Activated CD4-positive, alpha-beta T cell treated with anti-CD3 and anti-CD28 coated beads, Interleukin-10, Interleukin-2, amounts not matched to agents 100 ng/mL and 50 ng/mL, durations not matched to agents 16 hours and 8 hours (primary cell): ENCODE measurements at regions not wholly inside any gene's neighbourhood (a gene's known extent, or its start where the extent isn't known, plus 50 kb on each side); places are given as distances from the start of the nearest gene placed in this dataset.

Experiments used
- DNase-seq: peaks from one replicate; pipeline ENCODE4 v3.0.0-alpha.2; 2020

GRCh38 chr11:109978895-109979294, 114.3 kb upstream of the ZC3H12C start:
- DNase-seq: no peak

GRCh38 chr11:109981031-109981636, 112.1 kb upstream of the ZC3H12C start:
- DNase-seq: no peak

- DNase-seq: no peak
These were observed 109.8 kb upstream of the ZC3H12C start for GRCh38 chr11:109983358-109983757.

DNA sequence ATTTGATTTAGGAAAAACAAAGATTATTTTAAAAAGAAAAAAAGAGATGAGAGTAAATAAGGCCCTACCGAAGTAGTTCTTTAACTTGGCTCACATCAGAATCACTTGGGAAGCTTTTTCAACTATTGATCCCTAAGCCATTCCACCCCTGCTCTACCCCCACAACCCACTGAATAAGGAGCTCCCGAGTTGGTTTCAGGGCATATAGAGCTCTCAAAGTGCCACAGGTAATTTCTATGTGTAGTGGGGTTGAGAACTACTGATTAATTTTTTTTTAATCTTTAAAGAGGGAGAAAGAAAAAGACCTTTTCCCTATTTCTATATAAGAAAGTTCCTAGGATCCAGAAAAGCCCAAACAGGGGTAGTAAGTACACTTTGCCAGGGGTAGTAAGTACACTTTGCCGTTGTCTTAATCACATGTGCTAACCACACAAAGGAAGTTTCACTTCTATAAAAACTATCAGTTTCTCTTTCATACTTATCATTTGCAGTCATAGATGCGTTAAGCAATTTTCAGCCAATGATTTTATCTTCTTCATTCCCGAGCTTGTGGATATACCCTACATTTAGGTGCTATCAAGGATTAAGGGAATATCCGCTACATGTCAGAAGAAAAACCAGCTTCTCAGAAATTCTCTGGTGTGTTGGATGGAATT, 108.4 kb upstream of the ZC3H12C start:
- DNase-seq: peak; percentile 47

GRCh38 chr11:109986488-109986887, 106.7 kb upstream of the ZC3H12C start:
- no peak for DNase-seq

GRCh38 chr11:109991835-109992234, 101.4 kb upstream of the ZC3H12C start:
- DNase-seq: no peak

- no peak for DNase-seq
These were observed 99.4 kb upstream of the ZC3H12C start for GRCh38 chr11:109993786-109994185.

DNA sequence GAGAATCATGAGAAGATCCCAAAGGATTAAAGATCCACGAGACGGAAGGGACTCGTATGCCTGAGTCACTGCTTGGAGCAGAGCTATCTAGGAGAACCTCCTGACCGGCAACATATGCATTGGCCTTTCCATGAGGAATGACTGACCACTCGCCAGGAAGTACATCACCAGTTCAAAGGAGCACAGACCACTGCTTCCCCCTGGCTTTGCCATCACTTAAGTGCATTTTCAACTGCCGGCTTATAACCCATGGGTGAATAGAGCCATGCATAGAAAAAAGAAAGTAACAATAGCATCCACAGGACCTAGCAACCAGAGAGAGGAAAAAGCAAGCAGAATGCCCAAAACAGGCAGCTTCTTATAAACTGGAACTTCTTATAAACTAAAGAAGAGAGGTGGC, 98.3 kb upstream of the ZC3H12C start:
- DNase-seq: no peak

GRCh38 chr11:109996060-109996459, 97.1 kb upstream of the ZC3H12C start:
- no peak for DNase-seq

DNA sequence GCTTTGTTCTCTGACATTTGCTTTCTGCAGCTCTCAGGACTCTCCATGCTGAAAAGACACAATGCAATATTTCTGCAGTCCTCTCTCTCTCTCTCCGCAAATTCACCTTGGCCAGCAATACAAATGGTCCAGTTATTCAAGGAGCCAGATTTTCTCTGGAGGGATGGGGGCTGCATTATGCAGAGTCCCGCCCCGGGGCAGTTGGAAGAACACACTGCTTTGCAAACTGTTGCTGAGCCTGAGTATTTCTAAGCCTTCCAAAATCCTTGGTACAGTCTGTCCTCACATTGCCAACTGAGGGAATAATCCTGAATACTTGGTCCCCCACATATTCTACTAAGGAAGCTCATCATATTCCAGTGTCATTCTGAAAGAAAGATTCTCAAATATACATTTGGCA, 94.3 kb upstream of the ZC3H12C start:
- no peak for DNase-seq

GRCh38 chr11:110000031-110000502, 93.1 kb upstream of the ZC3H12C start:
- DNase-seq: peak; percentile 49

GRCh38 chr11:110000850-110001249, 92.3 kb upstream of the ZC3H12C start:
- no peak for DNase-seq

DNA sequence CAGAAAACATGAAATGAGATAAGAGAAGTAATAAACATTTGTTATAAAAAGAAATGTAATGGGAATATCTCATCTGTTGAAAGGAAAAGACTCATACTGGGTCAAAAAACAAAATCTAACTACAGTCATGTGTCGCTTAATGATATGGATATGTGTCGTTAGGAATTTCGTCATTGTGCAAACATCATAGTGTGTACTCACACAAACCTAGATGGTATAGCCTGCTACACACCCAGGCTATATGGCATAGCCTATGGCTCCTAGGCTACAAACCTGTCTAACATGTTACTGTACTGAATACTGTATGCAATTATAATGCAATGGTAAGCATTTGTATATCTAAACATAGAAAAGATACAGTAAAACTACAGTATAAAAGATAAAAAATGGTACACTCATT, 89.8 kb upstream of the ZC3H12C start:
- DNase-seq: no peak

DNA sequence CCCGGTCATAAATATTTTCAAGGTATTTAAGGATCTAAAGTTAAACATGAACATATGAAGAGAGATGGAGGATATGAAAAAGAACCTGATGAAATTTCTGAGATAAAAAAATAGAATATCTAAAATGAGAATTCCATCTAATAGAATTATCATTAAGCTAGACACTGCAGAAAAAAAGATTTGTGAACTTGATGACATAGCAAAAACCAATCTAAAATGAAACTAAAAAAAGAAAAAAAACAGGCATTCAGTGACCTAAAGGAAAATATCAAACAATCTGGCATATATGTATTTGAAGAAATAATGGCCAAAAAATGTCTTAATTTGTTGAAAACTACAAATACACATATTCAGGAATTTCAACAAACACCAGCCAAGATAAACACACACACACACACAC, 81.6 kb upstream of the ZC3H12C start:
- no peak for DNase-seq

GRCh38 chr11:110015695-110016094, 77.5 kb upstream of the ZC3H12C start:
- DNase-seq: no peak

DNA sequence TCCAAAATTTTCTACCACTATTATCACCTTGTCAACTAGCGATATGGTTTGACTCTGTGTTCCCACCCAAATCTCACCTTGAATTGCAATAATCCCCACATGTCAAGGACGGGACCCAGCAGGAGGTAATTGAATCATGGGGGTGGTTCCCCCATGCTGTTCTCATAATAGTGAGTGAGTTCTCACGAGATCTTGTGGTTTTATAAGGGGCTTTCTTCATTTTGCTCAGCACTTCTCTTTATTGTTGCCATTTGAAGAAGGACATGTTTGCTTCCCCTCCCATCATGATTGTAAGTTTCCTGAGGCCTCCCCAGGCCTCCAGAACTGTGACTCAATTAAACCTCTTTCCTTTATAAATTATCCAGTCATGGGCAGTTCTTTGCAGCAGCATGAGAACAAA, 73.5 kb upstream of the ZC3H12C start:
- DNase-seq: no peak

DNA sequence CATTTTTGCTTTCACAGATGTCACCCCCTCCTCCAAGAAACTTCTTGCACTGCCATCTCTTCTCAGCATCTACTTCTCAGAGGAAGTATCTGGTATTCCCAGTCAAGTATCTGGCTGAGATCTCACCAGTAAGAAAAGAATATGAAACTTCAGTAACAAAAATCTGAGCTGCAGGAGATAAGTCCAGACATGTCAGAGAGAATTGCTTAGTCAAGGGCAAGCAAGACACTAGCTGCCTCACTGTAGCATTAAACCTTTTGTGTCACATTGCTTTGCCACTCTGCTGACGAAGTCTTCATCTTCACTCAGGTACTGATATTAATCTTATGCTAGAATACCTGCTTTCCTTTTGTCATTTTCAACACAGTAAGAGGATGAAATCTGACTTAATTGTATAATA, 70.6 kb upstream of the ZC3H12C start:
- DNase-seq: no peak

DNA sequence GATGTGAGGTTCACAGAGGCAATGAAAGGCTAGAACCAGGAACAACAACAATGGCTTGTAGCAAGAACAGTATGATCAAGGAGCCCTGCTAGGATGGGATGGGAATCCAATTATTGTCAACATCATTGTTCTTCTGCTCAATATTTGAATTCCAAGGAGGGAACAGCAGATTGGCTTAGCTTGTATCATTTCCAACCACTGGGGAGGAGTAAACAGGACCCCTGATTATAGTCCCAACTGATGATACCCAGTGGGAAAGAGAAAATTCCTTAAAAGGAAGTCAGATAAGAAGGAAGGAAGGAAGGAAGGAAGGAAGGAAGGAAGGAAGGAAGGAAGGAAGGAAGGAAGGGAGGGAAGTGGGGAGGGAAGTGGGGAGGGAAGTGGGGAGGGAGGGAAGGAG, 69.5 kb upstream of the ZC3H12C start:
- DNase-seq: no peak

- DNase-seq: no peak
These were observed 66.2 kb upstream of the ZC3H12C start for GRCh38 chr11:110026858-110027626.

DNA sequence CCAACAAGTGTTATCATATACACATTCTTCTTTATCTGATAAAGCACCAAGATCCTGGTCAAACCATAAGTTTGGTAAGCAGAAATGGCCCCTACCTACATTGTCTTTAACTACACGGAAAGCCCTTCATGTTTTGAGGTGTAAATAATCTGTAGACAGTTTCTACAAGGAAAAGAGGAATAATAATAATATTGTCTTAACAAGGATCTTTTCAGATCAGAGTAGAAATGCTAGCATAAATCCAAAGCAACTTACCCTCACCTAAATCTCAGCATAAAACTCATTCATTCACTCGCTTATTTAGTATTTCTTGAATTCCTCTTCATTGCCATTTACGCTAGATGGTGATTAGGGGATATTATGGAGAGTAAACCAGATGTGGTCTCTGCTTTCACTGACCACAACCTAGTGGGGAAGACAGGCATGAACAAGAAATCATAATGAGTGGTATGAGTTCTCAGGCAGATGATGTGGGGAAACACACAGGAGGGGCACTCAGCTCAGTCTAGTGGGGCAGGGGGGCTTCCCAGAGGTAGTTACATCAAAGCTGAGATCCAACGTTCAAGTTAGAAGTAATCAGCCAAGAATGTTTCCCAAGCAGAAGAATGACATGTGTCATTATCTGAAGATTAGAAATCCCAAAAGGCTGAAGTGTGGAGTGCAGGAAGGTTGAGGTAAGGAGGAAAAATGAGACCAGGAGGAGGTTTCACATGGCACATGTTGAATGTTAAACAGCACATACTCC, 65.4 kb upstream of the ZC3H12C start:
- DNase-seq: no peak

- no peak for DNase-seq
These were observed 64.3 kb upstream of the ZC3H12C start for GRCh38 chr11:110028921-110029320.

- DNase-seq: no peak
These were observed 63.5 kb upstream of the ZC3H12C start for GRCh38 chr11:110029714-110030113.

GRCh38 chr11:110031171-110031570, 62.0 kb upstream of the ZC3H12C start:
- no peak for DNase-seq
